SK-N-SH (cell line): ENCODE measurements at regions not wholly inside any gene's neighbourhood (a gene's known extent, or its start where the extent isn't known, plus 50 kb on each side); places are given as distances from the start of the nearest gene placed in this dataset.
"Not testable (repeated sequence)": the region's sequence is repeated elsewhere in the genome, so short reads cannot be mapped to it uniquely, and the experiment has no call there.

Experiments
- CTCF ChIA-PET: fragments of 300-600, 350-600 bp; formaldehyde crosslinking; extraction: SDS; loops from one replicate; lab custom pipeline; 2021; lab: Yijun Ruan, JAX
- POLR2A ChIA-PET: fragments of 350-600 bp; sonication (Branson Sonifier 250); formaldehyde crosslinking; extraction: SDS; loops from one replicate; lab custom pipeline; 2020; ENCODE audit warnings: antibody characterized with exemption, inconsistent platforms; lab: Yijun Ruan, JAX
- DNase-seq: peaks from one replicate; pipeline ENCODE4 v3.0.0; 2012
- H2AFZ ChIP-seq: fragments of 200-600 bp; sonication (generic); 2 replicates; pipeline ENCODE4 v1.8.1; 2016; ENCODE audit warnings: antibody characterized with exemption, mild to moderate bottlenecking, low read depth
- H3F3A ChIP-seq: fragments of 200-600 bp; sonication (generic); replicated peaks from 2 replicates; pipeline ENCODE3; 2016; ENCODE audit warnings: antibody characterized with exemption, mild to moderate bottlenecking; ENCODE audit not compliant: insufficient read depth
- H3K27ac ChIP-seq, 2 experiments: fragments of 200-500 bp in 1 of 2; fragments of 200-600 bp in 1 of 2; sonication (Bioruptor generic) in 1 of 2; sonication (generic), shearing (Covaris generic) in 1 of 2; 2 replicates each; pipeline versions ENCODE4 v1.5.1 to v1.6.1; 2014 to 2016; ENCODE audit warnings: low read depth in 2 of 2, inconsistent platforms in 1 of 2, low read length in 1 of 2, mild to moderate bottlenecking in 1 of 2, mixed read lengths in 1 of 2
- H3K27me3 ChIP-seq: fragments of 200-600 bp; sonication (generic), shearing (Covaris generic); 2 replicates; pipeline ENCODE4 v1.6.1; 2016; ENCODE audit warnings: mixed run types; ENCODE audit not compliant: insufficient read depth
- H3K36me3 ChIP-seq, 2 experiments: fragments of 200-500 bp in 1 of 2; fragments of 200-600 bp in 1 of 2; sonication (Bioruptor generic) in 1 of 2; sonication (generic) in 1 of 2; replicated peaks in 1 of 2; 2 replicates each; pipeline versions ENCODE3 to v1.5.1; 2014 to 2016; ENCODE audit warnings: low read length in 1 of 2, mild to moderate bottlenecking in 1 of 2; ENCODE audit not compliant: insufficient read depth in 2 of 2, control insufficient read depth in 1 of 2
- H3K4me1 ChIP-seq, 2 experiments: fragments of 200-500 bp in 1 of 2; fragments of 200-600 bp in 1 of 2; sonication (Bioruptor generic) in 1 of 2; sonication (generic), shearing (Covaris generic) in 1 of 2; 2 replicates each; pipeline versions ENCODE4 v1.5.1 to v1.6.1; 2014 to 2016; ENCODE audit warnings: low read depth in 1 of 2, low read length in 1 of 2, mixed run types in 1 of 2; ENCODE audit not compliant: insufficient read depth in 2 of 2, control insufficient read depth in 1 of 2
- H3K4me2 ChIP-seq: fragments of 200-600 bp; sonication (generic), shearing (Covaris generic); 2 replicates; pipeline ENCODE4 v1.6.1; 2017; ENCODE audit warnings: mixed run types
- H3K4me3 ChIP-seq, 2 experiments: fragments of 200-500 bp in 1 of 2; fragments of 200-600 bp in 1 of 2; sonication (Bioruptor generic) in 1 of 2; sonication (generic), shearing (Covaris generic) in 1 of 2; 2 replicates each; pipeline versions ENCODE4 v1.5.1 to v1.8.1; 2014 to 2016; ENCODE audit warnings: low read depth in 2 of 2, inconsistent platforms in 1 of 2, low read length in 1 of 2, mild to moderate bottlenecking in 1 of 2, mixed read lengths in 1 of 2, moderate library complexity in 1 of 2
- H3K79me2 ChIP-seq: fragments of 200-600 bp; sonication (generic); 2 replicates; pipeline ENCODE4 v1.8.1; 2017; ENCODE audit warnings: mild to moderate bottlenecking; ENCODE audit not compliant: insufficient read depth
- H3K9ac ChIP-seq: fragments of 200-600 bp; sonication (generic); 2 replicates; pipeline ENCODE4 v1.6.1; 2017; ENCODE audit warnings: mixed run types
- H3K9me2 ChIP-seq: fragments of 200-600 bp; sonication (generic); 2 replicates; pipeline ENCODE4 v1.6.1; 2017; ENCODE audit warnings: mixed run types
- H3K9me3 ChIP-seq: fragments of 200-600 bp; sonication (generic); 2 replicates; pipeline ENCODE4 v1.6.1; 2017; ENCODE audit warnings: mixed run types, mild to moderate bottlenecking, moderate library complexity
- H4K20me1 ChIP-seq: fragments of 200-600 bp; sonication (generic); 2 replicates; pipeline ENCODE4 v1.6.1; 2017; ENCODE audit warnings: mild to moderate bottlenecking, mixed run types; ENCODE audit not compliant: insufficient read depth
- CHD2 ChIP-seq: fragments of 150-350 bp; IDR thresholded peaks from 2 replicates; pipeline ENCODE4 v1.6.1; 2018; ENCODE audit warnings: low read length; ENCODE audit not compliant: partially characterized antibody
- CTCF ChIP-seq: fragments of 200-600 bp; sonication (generic); IDR thresholded peaks from 2 replicates; pipeline ENCODE4 v1.6.1; 2017; ENCODE audit warnings: antibody characterized with exemption, mild to moderate bottlenecking, moderate library complexity
- ELF1 ChIP-seq: IDR thresholded peaks from 2 replicates; pipeline ENCODE4 v1.4.0; 2012
- EZH2phosphoT487 ChIP-seq: fragments of 200-600 bp; sonication (generic); IDR thresholded peaks from 2 replicates; pipeline ENCODE4 v1.6.1; 2017; ENCODE audit warnings: low read depth, mixed run types, mild to moderate bottlenecking, antibody characterized with exemption, moderate library complexity, borderline replicate concordance
- FOSL2 ChIP-seq: IDR thresholded peaks from 2 replicates; pipeline ENCODE4 v1.4.0; 2012; ENCODE audit warnings: low read depth, mild to moderate bottlenecking, moderate library complexity, borderline replicate concordance
- FOXJ3 ChIP-seq: sonication (generic); formaldehyde crosslinking; IDR thresholded peaks from 2 replicates; pipeline ENCODE4 v1.5.1; 2020; ENCODE audit warnings: mild to moderate bottlenecking, missing genetic modification reagents
- JUND ChIP-seq: IDR thresholded peaks from 2 replicates; pipeline ENCODE4 v1.4.0; 2012
- MEF2A ChIP-seq: IDR thresholded peaks from 2 replicates; pipeline ENCODE4 v1.4.0; 2012; ENCODE audit warnings: low read depth, borderline replicate concordance
- NFIC ChIP-seq: IDR thresholded peaks from 2 replicates; pipeline ENCODE4 v1.4.0; 2012; ENCODE audit warnings: borderline replicate concordance
- RAD21 ChIP-seq: IDR thresholded peaks from 2 replicates; pipeline ENCODE4 v1.6.1; 2012; ENCODE audit warnings: mild to moderate bottlenecking, low read length
- RFX5 ChIP-seq: IDR thresholded peaks from 2 replicates; pipeline ENCODE4 v1.6.1; 2012; ENCODE audit warnings: mild to moderate bottlenecking, improper control_type of control experiment, low read length
- RXRA ChIP-seq: IDR thresholded peaks from 2 replicates; pipeline ENCODE4 v1.4.0; 2012; ENCODE audit warnings: low read depth, mild to moderate bottlenecking, borderline replicate concordance
- SIN3A ChIP-seq: IDR thresholded peaks from 2 replicates; pipeline ENCODE4 v1.6.1; 2012; ENCODE audit warnings: low read depth, mild to moderate bottlenecking, low read length, moderate library complexity, borderline replicate concordance
- SMC3 ChIP-seq: IDR thresholded peaks from 2 replicates; pipeline ENCODE4 v1.6.1; 2012; ENCODE audit warnings: low read depth, low read length, improper control_type of control experiment
- TCF12 ChIP-seq: IDR thresholded peaks from 2 replicates; pipeline ENCODE4 v1.4.0; 2012
- TEAD4 ChIP-seq: IDR thresholded peaks from 2 replicates; pipeline ENCODE4 v1.4.0; 2012; ENCODE audit warnings: mild to moderate bottlenecking, borderline replicate concordance; ENCODE audit not compliant: insufficient read depth
- USF1 ChIP-seq: IDR thresholded peaks from 2 replicates; pipeline ENCODE4 v1.4.0; 2012; ENCODE audit warnings: low read depth, borderline replicate concordance
- YY1 ChIP-seq: IDR thresholded peaks from 2 replicates; pipeline ENCODE4 v1.4.0; 2012; ENCODE audit warnings: low read depth, mild to moderate bottlenecking
- ZBTB33 ChIP-seq: IDR thresholded peaks from 2 replicates; pipeline ENCODE4 v1.4.0; 2012; ENCODE audit warnings: low read depth, borderline replicate concordance
- WGBS: methylation state at CpG from one replicate; pipeline ENCODE4 v1.1.6; 2017; ENCODE audit warnings: low lambda C conversion rate; 5-methylcytosine and 5-hydroxymethylcytosine counted together

GRCh38 chr10:45545150-45545549 is 127.4 kb downstream of the ZFAND4 start:
- no peak for TF ChIP-seq SIN3A
- no peak for TF ChIP-seq USF1
- TF ChIP-seq TEAD4: no peak
- no peak for TF ChIP-seq MEF2A
- TF ChIP-seq EZH2phosphoT487: no peak
- no peak for TF ChIP-seq FOXJ3 (CRISPR knock-in tag)
- TF ChIP-seq SMC3: no peak
- TF ChIP-seq CHD2: no peak
- no peak for TF ChIP-seq RAD21
- no peak for TF ChIP-seq ZBTB33
- TF ChIP-seq TCF12: no peak
- no peak for TF ChIP-seq RXRA
- TF ChIP-seq RFX5: no peak
- TF ChIP-seq JUND: no peak
- no peak for TF ChIP-seq NFIC
- TF ChIP-seq FOSL2: no peak
- no peak for TF ChIP-seq ELF1
- TF ChIP-seq YY1: no peak
- no peaks in the 10 kb centered on the region for H3K9me2 ChIP-seq
- no peaks in the 10 kb centered on the region for H3K27me3 ChIP-seq
- H3K4me2 ChIP-seq: no peak overlapping the region
- POLR2A ChIA-PET: no interaction called here
- H3K27ac ChIP-seq: no peak overlapping the region
- H3K9ac ChIP-seq: no peak overlapping the region
- CTCF ChIA-PET: no interaction called here
- no peak overlapping the region for H3K4me3 ChIP-seq
- H3K4me1 ChIP-seq: no peaks in the 10 kb centered on the region
- no peaks in the 10 kb centered on the region for H3F3A ChIP-seq
- H3K36me3 ChIP-seq: no peaks in the 10 kb centered on the region
- no peaks in the 10 kb centered on the region for H3K79me2 ChIP-seq
- no peak overlapping the region for H2AFZ ChIP-seq
- H4K20me1 ChIP-seq: 0 out of 2 replicates have a peak, but pooled peaks cover 3% of the 10 kb centered on the region
- H3K9me3 ChIP-seq: no peaks in the 10 kb centered on the region
- DNase-seq: no peak
- 100% methylated on average over 1 of the region's 1 CpG for whole genome bisulfite sequencing

- Histone ChIP-seq H3K4me3 (no peak overlapping the region), H3K9me3 (no peaks in the 10 kb centered on the region), H3K4me2 (no peak overlapping the region), H2AFZ (no peak overlapping the region), H3K36me3 (no peaks in the 10 kb centered on the region), H3K9ac (no peak overlapping the region), H3K9me2 (no peaks in the 10 kb centered on the region), H3K27me3 (no peaks in the 10 kb centered on the region), H3K27ac (no peak overlapping the region), H3K79me2 (no peaks in the 10 kb centered on the region), H4K20me1 (0 out of 2 replicates have a peak, but pooled peaks cover 3% of the 10 kb centered on the region), H3K4me1 (no peaks in the 10 kb centered on the region), H3F3A (no peaks in the 10 kb centered on the region)
- no peak for DNase-seq
- ChIA-PET CTCF (no interaction called here), POLR2A (no interaction called here)
- WGBS: 70% methylated on average over 1 of the region's 1 CpG
- no peak for TF ChIP-seq SMC3
- TF ChIP-seq CTCF: no peak
These were observed 128.4 kb downstream of the ZFAND4 start for GRCh38 chr10:45544191-45544590.

GRCh38 chr10:45541032-45541431 is 131.5 kb downstream of the ZFAND4 start:
- H3K36me3 ChIP-seq, H3F3A ChIP-seq, H3K27ac ChIP-seq, H3K79me2 ChIP-seq, CTCF ChIA-PET, POLR2A ChIA-PET, H3K4me1 ChIP-seq, DNase-seq, H3K4me2 ChIP-seq, H3K9me3 ChIP-seq, H3K27me3 ChIP-seq, H4K20me1 ChIP-seq, H3K4me3 ChIP-seq, H3K9ac ChIP-seq, H2AFZ ChIP-seq, H3K9me2 ChIP-seq: not testable (repeated sequence)
- 90% methylated on average over 5 of the region's 5 CpGs for WGBS
